ENCODE measurements at regions not wholly inside any gene's neighbourhood (a gene's known extent, or its start where the extent isn't known, plus 50 kb on each side); places are given as distances from the start of the nearest gene placed in this dataset.

GRCh38 chr7:31186202-31186601 lies 134.1 kb downstream of the ADCYAP1R1 start:
- Histone ChIP-seq H3K36me3 (no peaks in the 10 kb centered on the region), H3K4me3 (no peak overlapping the region), H3K27me3 (no peaks in the 10 kb centered on the region), H3K9me3 (no peaks in the 10 kb centered on the region), H3K4me1 (no peaks in the 10 kb centered on the region), H3K27ac (no peak overlapping the region)
- no peak for DNase-seq
- no peak for TF ChIP-seq POLR2A (IDR thresholded peaks at IDR 0.05)
- no peak for TF ChIP-seq CTCF (IDR thresholded peaks at IDR 0.05)

DNA sequence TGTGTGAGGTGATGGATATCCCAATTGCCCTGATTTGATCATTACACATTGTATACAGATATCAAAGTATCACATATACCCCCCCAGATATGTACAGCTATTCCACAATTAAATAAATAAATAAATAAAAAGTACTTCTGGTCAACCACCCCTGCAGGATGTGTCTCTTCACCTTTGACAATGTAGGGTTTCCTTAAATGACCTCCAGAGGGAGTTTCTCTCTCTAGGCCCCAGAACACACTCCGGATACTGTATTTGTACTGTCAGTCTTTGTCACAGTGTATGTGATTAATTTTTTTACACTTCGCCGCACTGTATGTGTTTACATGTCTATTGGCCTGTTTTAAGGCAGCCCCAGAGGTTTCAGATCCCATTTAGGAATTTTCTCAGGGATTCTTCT lies 123.6 kb downstream of the ADCYAP1R1 start:
- Histone ChIP-seq H3K27ac (no peak overlapping the region), H3K27me3 (no peaks in the 10 kb centered on the region), H3K9me3 (no peaks in the 10 kb centered on the region), H3K36me3 (no peaks in the 10 kb centered on the region), H3K4me3 (no peak overlapping the region), H3K4me1 (no peaks in the 10 kb centered on the region)
- no peak for TF ChIP-seq POLR2A (IDR thresholded peaks at IDR 0.05)
- no peak for TF ChIP-seq CTCF (IDR thresholded peaks at IDR 0.05)
- no peak for DNase-seq

DNA sequence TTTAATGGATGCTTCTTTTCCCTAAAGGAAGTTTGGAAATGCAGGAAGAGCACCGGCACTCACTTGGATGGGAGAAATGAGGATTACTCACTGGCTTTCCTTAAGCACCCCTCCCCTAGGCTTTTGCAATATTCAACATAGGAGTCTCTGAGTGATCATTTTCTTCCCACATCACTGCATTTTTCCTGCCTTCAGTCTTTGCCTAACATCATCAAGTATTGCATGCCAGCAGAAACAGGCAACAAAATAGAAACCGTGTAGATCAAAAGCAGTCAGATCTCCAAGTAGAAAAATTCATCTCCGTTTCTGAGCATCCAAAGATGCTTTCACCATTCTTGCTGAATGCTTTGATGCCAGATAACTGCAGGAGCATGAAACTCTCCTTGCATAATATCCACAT lies 119.9 kb downstream of the ADCYAP1R1 start:
- Histone ChIP-seq H3K4me1 (no peaks in the 10 kb centered on the region), H3K27ac (no peak overlapping the region), H3K4me3 (no peak overlapping the region), H3K36me3 (no peaks in the 10 kb centered on the region), H3K27me3 (no peaks in the 10 kb centered on the region), H3K9me3 (no peaks in the 10 kb centered on the region)
- TF ChIP-seq CTCF (IDR thresholded peaks at IDR 0.05) (no peak), POLR2A (IDR thresholded peaks at IDR 0.05) (no peak)
- no peak for DNase-seq

GRCh38 chr7:31171216-31171785 lies 119.2 kb downstream of the ADCYAP1R1 start:
- Histone ChIP-seq H3K36me3 (no peaks in the 10 kb centered on the region), H3K9me3 (no peaks in the 10 kb centered on the region), H3K4me3 (no peak overlapping the region), H3K27me3 (no peaks in the 10 kb centered on the region), H3K27ac (no peak overlapping the region), H3K4me1 (no peaks in the 10 kb centered on the region)
- DNase-seq, result no peak
- TF ChIP-seq CTCF (IDR thresholded peaks at IDR 0.05) (no peak), POLR2A (IDR thresholded peaks at IDR 0.05) (no peak)

Data from Peyer's patch (tissue), 4 donors.